Coronary artery (tissue), 2 donors: ENCODE measurements at regions not wholly inside any gene's neighbourhood (a gene's known extent, or its start where the extent isn't known, plus 50 kb on each side); places are given as distances from the start of the nearest gene placed in this dataset.

ENCODE experiments used
- DNase-seq: peaks from one replicate; pipeline ENCODE4 v3.0.0-alpha.2; 2017; ENCODE audit warnings: low spot score
- H3K27ac ChIP-seq, 2 donors: fragments of 200-600 bp; sonication (generic); one replicate each; pipeline ENCODE4 v1.5.1; 2016 to 2019
- H3K4me3 ChIP-seq: fragments of 200-600 bp; sonication (generic); 2 replicates; pipeline ENCODE4 v1.5.1; 2016; ENCODE audit warnings: mild to moderate bottlenecking, moderate library complexity
- CTCF ChIP-seq: fragments of 200-600 bp; sonication (generic); IDR thresholded peaks from one replicate; pipeline ENCODE4 v1.5.1; 2019; ENCODE audit warnings: antibody characterized with exemption

- Histone ChIP-seq H3K4me3 (no peak overlapping the region), H3K27ac (no peak overlapping the region)
- TF ChIP-seq CTCF = no peak
- DNase-seq = no peak
Measured at GRCh38 chr1:221012120-221012519, 132.9 kb downstream of the HLX start.

- no peak for TF ChIP-seq CTCF
- no peak for DNase-seq
- H3K27ac ChIP-seq = no peak overlapping the region
- H3K4me3 ChIP-seq = no peak overlapping the region
Measured at GRCh38 chr1:221013691-221014660, 134.7 kb downstream of the HLX start.

- DNase-seq = no peak
- Histone ChIP-seq H3K4me3 (no peak overlapping the region), H3K27ac (no peak overlapping the region)
- TF ChIP-seq CTCF = no peak
Measured at GRCh38 chr1:221015159-221015790, 136.0 kb downstream of the HLX start.

- H3K27ac ChIP-seq = no peak overlapping the region
- DNase-seq = no peak
- no peak for TF ChIP-seq CTCF
- H3K4me3 ChIP-seq = no peak overlapping the region
Measured at GRCh38 chr1:221016751-221017150, 137.5 kb downstream of the HLX start.

- no peak overlapping the region for H3K27ac ChIP-seq
- no peak overlapping the region for H3K4me3 ChIP-seq
- TF ChIP-seq CTCF = no peak
- DNase-seq = no peak
Measured at GRCh38 chr1:221018414-221018813, 139.2 kb downstream of the HLX start.

- TF ChIP-seq CTCF = no peak
- Histone ChIP-seq H3K27ac (no peak overlapping the region), H3K4me3 (no peak overlapping the region)
- no peak for DNase-seq
Measured at GRCh38 chr1:221022331-221022730, 143.1 kb downstream of the HLX start.
